Inflammatory macrophage treated with lipopolysaccharide for 1 hour (primary cell): ENCODE measurements at regions not wholly inside any gene's neighbourhood (a gene's known extent, or its start where the extent isn't known, plus 50 kb on each side); places are given as distances from the start of the nearest gene placed in this dataset.

ENCODE experiments used
- DNase-seq, 2 donors: peaks; one replicate each; pipeline ENCODE4 v3.0.0-alpha.2; 2020 to 2022

GRCh38 chr1:220410611-220411010 lies 117.3 kb upstream of the MARK1 start:
- DNase-seq = no peak

- no peak for DNase-seq
Measured at GRCh38 chr1:220409771-220410595, 118.0 kb upstream of the MARK1 start.

- no peak for DNase-seq
Measured at GRCh38 chr1:220407191-220407590, 120.7 kb upstream of the MARK1 start.

GRCh38 chr1:220398238-220398637 lies 126.0 kb upstream of the RAB3GAP2 start:
- DNase-seq = no peak

GRCh38 chr1:220391491-220391890 lies 119.2 kb upstream of the RAB3GAP2 start:
- DNase-seq = no peak

GRCh38 chr1:220389634-220390033 lies 117.4 kb upstream of the RAB3GAP2 start:
- no peak for DNase-seq

- DNase-seq = no peak
Measured at GRCh38 chr1:220386494-220387195, 114.4 kb upstream of the RAB3GAP2 start.

- no peak for DNase-seq
Measured at GRCh38 chr1:220385158-220385557, 112.9 kb upstream of the RAB3GAP2 start.

- DNase-seq = no peak
Measured at GRCh38 chr1:220382994-220383393, 110.7 kb upstream of the RAB3GAP2 start.

GRCh38 chr1:220380885-220381284 lies 108.6 kb upstream of the RAB3GAP2 start:
- no peak for DNase-seq

- DNase-seq = no peak
Measured at GRCh38 chr1:220378571-220379302, 106.5 kb upstream of the RAB3GAP2 start.

GRCh38 chr1:220375715-220376114 lies 103.5 kb upstream of the RAB3GAP2 start:
- no peak for DNase-seq

- no peak for DNase-seq
Measured at GRCh38 chr1:220374449-220374848, 102.2 kb upstream of the RAB3GAP2 start.

GRCh38 chr1:220372451-220372850 lies 100.2 kb upstream of the RAB3GAP2 start:
- no peak for DNase-seq

GRCh38 chr1:220371324-220371723 lies 99.1 kb upstream of the RAB3GAP2 start:
- DNase-seq = no peak

- no peak for DNase-seq
Measured at GRCh38 chr1:220370041-220370700, 97.9 kb upstream of the RAB3GAP2 start.

- no peak for DNase-seq
Measured at GRCh38 chr1:220369511-220369910, 97.3 kb upstream of the RAB3GAP2 start.

GRCh38 chr1:220368352-220369265 lies 96.4 kb upstream of the RAB3GAP2 start:
- no peak for DNase-seq

- no peak for DNase-seq
Measured at GRCh38 chr1:220367833-220368232, 95.6 kb upstream of the RAB3GAP2 start.

- DNase-seq = no peak
Measured at GRCh38 chr1:220366269-220366668, 94.0 kb upstream of the RAB3GAP2 start.

GRCh38 chr1:220363196-220363837 lies 91.1 kb upstream of the RAB3GAP2 start:
- no peak for DNase-seq
